B cell (primary cell): ENCODE measurements at regions not wholly inside any gene's neighbourhood (a gene's known extent, or its start where the extent isn't known, plus 50 kb on each side); places are given as distances from the start of the nearest gene placed in this dataset.

Experiments
- EZH2 ChIP-seq: IDR thresholded peaks from 2 replicates; pipeline ENCODE4 v1.6.1; 2012; ENCODE audit warnings: borderline replicate concordance, low read depth, mild to moderate bottlenecking, moderate library complexity, low read length; ENCODE audit not compliant: insufficient read depth, poor library complexity, severe bottlenecking
- TF ChIP-seq, protein P1 (sequence below): fragments of 200-600 bp; IDR thresholded peaks from one replicate; pipeline ENCODE4 v1.8.0; 2022; ENCODE audit warnings: antibody characterized with exemption, mild to moderate bottlenecking

GRCh38 chr3:105967117-105967516 is 98.3 kb upstream of the CBLB start:
- TF ChIP-seq, protein P1, sequence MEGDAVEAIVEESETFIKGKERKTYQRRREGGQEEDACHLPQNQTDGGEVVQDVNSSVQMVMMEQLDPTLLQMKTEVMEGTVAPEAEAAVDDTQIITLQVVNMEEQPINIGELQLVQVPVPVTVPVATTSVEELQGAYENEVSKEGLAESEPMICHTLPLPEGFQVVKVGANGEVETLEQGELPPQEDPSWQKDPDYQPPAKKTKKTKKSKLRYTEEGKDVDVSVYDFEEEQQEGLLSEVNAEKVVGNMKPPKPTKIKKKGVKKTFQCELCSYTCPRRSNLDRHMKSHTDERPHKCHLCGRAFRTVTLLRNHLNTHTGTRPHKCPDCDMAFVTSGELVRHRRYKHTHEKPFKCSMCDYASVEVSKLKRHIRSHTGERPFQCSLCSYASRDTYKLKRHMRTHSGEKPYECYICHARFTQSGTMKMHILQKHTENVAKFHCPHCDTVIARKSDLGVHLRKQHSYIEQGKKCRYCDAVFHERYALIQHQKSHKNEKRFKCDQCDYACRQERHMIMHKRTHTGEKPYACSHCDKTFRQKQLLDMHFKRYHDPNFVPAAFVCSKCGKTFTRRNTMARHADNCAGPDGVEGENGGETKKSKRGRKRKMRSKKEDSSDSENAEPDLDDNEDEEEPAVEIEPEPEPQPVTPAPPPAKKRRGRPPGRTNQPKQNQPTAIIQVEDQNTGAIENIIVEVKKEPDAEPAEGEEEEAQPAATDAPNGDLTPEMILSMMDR, result no peak
- no peak for TF ChIP-seq EZH2
